ENCODE measurements at regions not wholly inside any gene's neighbourhood (a gene's known extent, or its start where the extent isn't known, plus 50 kb on each side); places are given as distances from the start of the nearest gene placed in this dataset.

- POLR2A ChIA-PET, result no interaction called here
- TF ChIP-seq TCF7L2 (IDR thresholded peaks at IDR 0.05; ENCODE audit: borderline replicate concordance, low read depth, low read length), result no peak
- no peak for TF ChIP-seq ZNF24 (tag by site-specific recombination; IDR thresholded peaks at IDR 0.05)
- TF ChIP-seq ZNF629 (tag by site-specific recombination; IDR thresholded peaks at IDR 0.05), result no peak
- no peak for TF ChIP-seq ZNF510 (tag by site-specific recombination; IDR thresholded peaks at IDR 0.05; ENCODE audit: insufficient replicate concordance)
- no peak for TF ChIP-seq IKZF3 (tag by site-specific recombination; IDR thresholded peaks at IDR 0.05)
- TF ChIP-seq, protein P1, sequence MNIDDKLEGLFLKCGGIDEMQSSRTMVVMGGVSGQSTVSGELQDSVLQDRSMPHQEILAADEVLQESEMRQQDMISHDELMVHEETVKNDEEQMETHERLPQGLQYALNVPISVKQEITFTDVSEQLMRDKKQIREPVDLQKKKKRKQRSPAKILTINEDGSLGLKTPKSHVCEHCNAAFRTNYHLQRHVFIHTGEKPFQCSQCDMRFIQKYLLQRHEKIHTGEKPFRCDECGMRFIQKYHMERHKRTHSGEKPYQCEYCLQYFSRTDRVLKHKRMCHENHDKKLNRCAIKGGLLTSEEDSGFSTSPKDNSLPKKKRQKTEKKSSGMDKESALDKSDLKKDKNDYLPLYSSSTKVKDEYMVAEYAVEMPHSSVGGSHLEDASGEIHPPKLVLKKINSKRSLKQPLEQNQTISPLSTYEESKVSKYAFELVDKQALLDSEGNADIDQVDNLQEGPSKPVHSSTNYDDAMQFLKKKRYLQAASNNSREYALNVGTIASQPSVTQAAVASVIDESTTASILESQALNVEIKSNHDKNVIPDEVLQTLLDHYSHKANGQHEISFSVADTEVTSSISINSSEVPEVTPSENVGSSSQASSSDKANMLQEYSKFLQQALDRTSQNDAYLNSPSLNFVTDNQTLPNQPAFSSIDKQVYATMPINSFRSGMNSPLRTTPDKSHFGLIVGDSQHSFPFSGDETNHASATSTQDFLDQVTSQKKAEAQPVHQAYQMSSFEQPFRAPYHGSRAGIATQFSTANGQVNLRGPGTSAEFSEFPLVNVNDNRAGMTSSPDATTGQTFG (tag by site-specific recombination; IDR thresholded peaks at IDR 0.05; ENCODE audit: borderline replicate concordance), result no peak
- no peak for TF ChIP-seq ZNF280D (tag by site-specific recombination; IDR thresholded peaks at IDR 0.05)
- TF ChIP-seq GLIS2 (tag by site-specific recombination; IDR thresholded peaks at IDR 0.05), result no peak
- no peak for TF ChIP-seq ZNF792 (tag by site-specific recombination; IDR thresholded peaks at IDR 0.05)
- TF ChIP-seq SP7 (tag by site-specific recombination; IDR thresholded peaks at IDR 0.05), result no peak
- TF ChIP-seq ZNF398 (tag by site-specific recombination; IDR thresholded peaks at IDR 0.05), result no peak
- TF ChIP-seq HOXD13 (CRISPR knock-in tag; IDR thresholded peaks at IDR 0.05; ENCODE audit: borderline replicate concordance), result no peak
- TF ChIP-seq WT1 (tag by site-specific recombination; IDR thresholded peaks at IDR 0.05), result 0 out of 2 replicates have a peak, but pooled peaks have one; percentile 28
- no peak for TF ChIP-seq ZNF394 (tag by site-specific recombination; IDR thresholded peaks at IDR 0.05; ENCODE audit: borderline replicate concordance)
- TF ChIP-seq ZNF596 (tag by site-specific recombination; IDR thresholded peaks at IDR 0.05), result no peak
- TF ChIP-seq, protein P2, sequence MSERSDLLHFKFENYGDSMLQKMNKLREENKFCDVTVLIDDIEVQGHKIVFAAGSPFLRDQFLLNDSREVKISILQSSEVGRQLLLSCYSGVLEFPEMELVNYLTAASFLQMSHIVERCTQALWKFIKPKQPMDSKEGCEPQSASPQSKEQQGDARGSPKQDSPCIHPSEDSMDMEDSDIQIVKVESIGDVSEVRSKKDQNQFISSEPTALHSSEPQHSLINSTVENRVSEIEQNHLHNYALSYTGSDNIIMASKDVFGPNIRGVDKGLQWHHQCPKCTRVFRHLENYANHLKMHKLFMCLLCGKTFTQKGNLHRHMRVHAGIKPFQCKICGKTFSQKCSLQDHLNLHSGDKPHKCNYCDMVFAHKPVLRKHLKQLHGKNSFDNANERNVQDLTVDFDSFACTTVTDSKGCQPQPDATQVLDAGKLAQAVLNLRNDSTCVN (tag by site-specific recombination; optimal IDR thresholded peaks at IDR 0.05), result no peak
- 0 out of 2 replicates have a peak, but pooled peaks have one; percentile 24 for TF ChIP-seq SCRT2 (tag by site-specific recombination; IDR thresholded peaks at IDR 0.05)
- TF ChIP-seq ZNF501 (tag by site-specific recombination; IDR thresholded peaks at IDR 0.05), result no peak
- TF ChIP-seq ZNF600 (tag by site-specific recombination; IDR thresholded peaks at IDR 0.05), result no peak
- peak; percentile 43 for TF ChIP-seq FEZF1 (tag by site-specific recombination; IDR thresholded peaks at IDR 0.05)
- TF ChIP-seq ZSCAN23 (tag by site-specific recombination; IDR thresholded peaks at IDR 0.05), result no peak
- H3K4me3 ChIP-seq (ENCODE audit: low read depth, low read length), result no peak overlapping the region
- no peaks in the 10 kb centered on the region for H3K9me3 ChIP-seq (ENCODE audit: control insufficient read depth, insufficient read depth, low read depth, low read length)
- no peaks in the 10 kb centered on the region for H3K4me1 ChIP-seq (ENCODE audit: control insufficient read depth, insufficient read depth, low read length)
- H3K36me3 ChIP-seq (ENCODE audit: control insufficient read depth in 2 of 2, insufficient read depth in 1 of 2, low read length in 2 of 2), result no peaks in the 10 kb centered on the region
- no peak overlapping the region for H3K27ac ChIP-seq (ENCODE audit: extremely low read depth, low read depth, low read length)
- CTCF ChIA-PET, result no interaction called here
These were observed 480.4 kb upstream of the SGCG start for GRCh38 chr13:22700246-22700887.
